ENCODE measurements at regions not wholly inside any gene's neighbourhood (a gene's known extent, or its start where the extent isn't known, plus 50 kb on each side); places are given as distances from the start of the nearest gene placed in this dataset.

- TF ChIP-seq, protein P1, sequence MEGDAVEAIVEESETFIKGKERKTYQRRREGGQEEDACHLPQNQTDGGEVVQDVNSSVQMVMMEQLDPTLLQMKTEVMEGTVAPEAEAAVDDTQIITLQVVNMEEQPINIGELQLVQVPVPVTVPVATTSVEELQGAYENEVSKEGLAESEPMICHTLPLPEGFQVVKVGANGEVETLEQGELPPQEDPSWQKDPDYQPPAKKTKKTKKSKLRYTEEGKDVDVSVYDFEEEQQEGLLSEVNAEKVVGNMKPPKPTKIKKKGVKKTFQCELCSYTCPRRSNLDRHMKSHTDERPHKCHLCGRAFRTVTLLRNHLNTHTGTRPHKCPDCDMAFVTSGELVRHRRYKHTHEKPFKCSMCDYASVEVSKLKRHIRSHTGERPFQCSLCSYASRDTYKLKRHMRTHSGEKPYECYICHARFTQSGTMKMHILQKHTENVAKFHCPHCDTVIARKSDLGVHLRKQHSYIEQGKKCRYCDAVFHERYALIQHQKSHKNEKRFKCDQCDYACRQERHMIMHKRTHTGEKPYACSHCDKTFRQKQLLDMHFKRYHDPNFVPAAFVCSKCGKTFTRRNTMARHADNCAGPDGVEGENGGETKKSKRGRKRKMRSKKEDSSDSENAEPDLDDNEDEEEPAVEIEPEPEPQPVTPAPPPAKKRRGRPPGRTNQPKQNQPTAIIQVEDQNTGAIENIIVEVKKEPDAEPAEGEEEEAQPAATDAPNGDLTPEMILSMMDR (IDR thresholded peaks at IDR 0.05): no peak
- ATAC-seq (no peak), DNase-seq (no peak)
- intact Hi-C loops (cut with micrococcal nuclease): no loop called here
- no peaks in the 10 kb centered on the region for H3K27me3 Mint-ChIP-seq
- peaks cover 10% of the 10 kb centered on the region for H3K9me3 Mint-ChIP-seq
- no peaks in the 10 kb centered on the region for H3K4me1 Mint-ChIP-seq (ENCODE audit: low read depth)
- ChIA-PET CTCF (interaction anchor here (1.0 kb wide), 1 partner anchor 53 kb away, joined by 3 read pairs; no protein-coding TSS in a partner anchor), POLR2A (no interaction called here)
- H3K4me3 Mint-ChIP-seq: no peak overlapping the region
- H3K27ac Mint-ChIP-seq: no peak overlapping the region
- H3K36me3 Mint-ChIP-seq (ENCODE audit: low read depth): peaks cover 1% of the 10 kb centered on the region
Observed at GRCh38 chr3:4219227-4219568, 84.0 kb upstream of the SETMAR start.

DNA sequence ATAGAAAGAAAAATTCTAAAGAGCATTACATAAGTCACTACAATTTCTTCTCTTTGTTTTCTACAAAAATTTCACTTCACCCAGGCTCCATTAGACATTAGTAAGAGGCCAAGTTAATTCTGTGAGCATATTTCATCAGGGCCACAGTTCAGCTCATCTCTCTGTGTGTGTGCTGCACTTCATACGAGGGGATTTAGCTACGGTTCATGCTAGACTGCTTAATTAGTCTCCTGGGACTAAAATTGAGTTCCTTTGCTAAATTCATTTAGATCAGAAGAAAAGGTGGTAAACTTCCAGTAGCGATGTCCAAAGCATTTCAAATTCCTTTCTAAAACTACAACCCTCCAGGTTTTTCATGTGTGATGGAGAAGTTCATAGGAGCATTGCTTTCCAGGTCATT lies 83.1 kb upstream of the SETMAR start:
- H3K27me3 Mint-ChIP-seq: no peaks in the 10 kb centered on the region

GRCh38 chr3:4222574-4223175 lies 80.5 kb upstream of the SETMAR start:
- intact Hi-C loops (cut with micrococcal nuclease): no loop called here
- Mint-ChIP-seq H3K4me3 (no peak overlapping the region), H3K36me3 (ENCODE audit: low read depth) (no peaks in the 10 kb centered on the region), H3K4me1 (ENCODE audit: low read depth) (no peaks in the 10 kb centered on the region), H3K9me3 (no peaks in the 10 kb centered on the region), H3K27ac (no peak overlapping the region), H3K27me3 (no peaks in the 10 kb centered on the region)
- ChIA-PET CTCF (interaction anchor here (0.6 kb wide), 1 partner anchor 49 kb away, joined by 3 read pairs; no protein-coding TSS in a partner anchor), POLR2A (no interaction called here)
- DNase-seq (no peak), ATAC-seq (no peak)
- TF ChIP-seq, protein P1 (IDR thresholded peaks at IDR 0.05): no peak

More for the DNA sequence above, 83.1 kb upstream of the SETMAR start:
- H3K36me3 Mint-ChIP-seq (ENCODE audit: low read depth): peaks cover 1% of the 10 kb centered on the region
- DNase-seq: no peak
- ATAC-seq: no peak
- TF ChIP-seq, protein P1 (IDR thresholded peaks at IDR 0.05): no peak
- H3K4me3 Mint-ChIP-seq: no peak overlapping the region
- POLR2A ChIA-PET: no interaction called here
- peaks cover 9% of the 10 kb centered on the region for H3K9me3 Mint-ChIP-seq
- no peak overlapping the region for H3K27ac Mint-ChIP-seq
- no peaks in the 10 kb centered on the region for H3K4me1 Mint-ChIP-seq (ENCODE audit: low read depth)
- intact Hi-C loops (cut with micrococcal nuclease): no loop called here
- CTCF ChIA-PET: interaction anchor here (1.0 kb wide), 1 partner anchor 52 kb away, joined by 3 read pairs; no protein-coding TSS in a partner anchor

GRCh38 chr3:4223777-4224176 lies 79.4 kb upstream of the SETMAR start:
- Mint-ChIP-seq H3K27me3 (no peaks in the 10 kb centered on the region), H3K27ac (no peak overlapping the region), H3K36me3 (ENCODE audit: low read depth) (no peaks in the 10 kb centered on the region), H3K4me1 (ENCODE audit: low read depth) (no peaks in the 10 kb centered on the region), H3K4me3 (no peak overlapping the region), H3K9me3 (no peaks in the 10 kb centered on the region)
- TF ChIP-seq, protein P1 (IDR thresholded peaks at IDR 0.05): no peak
- no peak for ATAC-seq
- no peak for DNase-seq
- POLR2A ChIA-PET: no interaction called here
- CTCF ChIA-PET: no interaction called here
- intact Hi-C loops (cut with micrococcal nuclease): no loop called here

DNA sequence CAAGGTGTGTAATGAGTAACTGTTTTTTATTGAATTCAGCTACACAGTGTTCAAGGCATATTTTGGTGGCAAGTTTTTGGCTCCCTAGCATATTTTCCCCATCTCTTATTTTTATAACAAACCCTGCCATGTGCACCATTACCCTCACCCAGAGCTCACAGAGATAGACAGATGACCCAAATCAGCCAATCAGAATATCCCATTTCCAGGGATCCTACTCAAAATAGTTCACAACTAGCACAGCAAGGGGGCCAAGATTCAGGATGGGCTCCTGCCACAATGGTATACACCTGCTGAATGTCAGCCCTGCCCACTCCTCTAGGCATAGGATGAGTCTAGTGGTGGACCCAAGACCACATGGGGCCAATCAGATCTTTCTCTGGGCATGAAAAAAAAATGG lies 78.8 kb upstream of the SETMAR start:
- no peaks in the 10 kb centered on the region for H3K36me3 Mint-ChIP-seq (ENCODE audit: low read depth)
- H3K9me3 Mint-ChIP-seq: no peaks in the 10 kb centered on the region
- intact Hi-C loops (cut with micrococcal nuclease): no loop called here
- DNase-seq: no peak
- H3K4me3 Mint-ChIP-seq: no peak overlapping the region
- no peaks in the 10 kb centered on the region for H3K27me3 Mint-ChIP-seq
- H3K27ac Mint-ChIP-seq: no peak overlapping the region
- ATAC-seq: no peak
- POLR2A ChIA-PET: no interaction called here
- TF ChIP-seq, protein P1 (IDR thresholded peaks at IDR 0.05): no peak
- CTCF ChIA-PET: no interaction called here
- H3K4me1 Mint-ChIP-seq (ENCODE audit: low read depth): no peaks in the 10 kb centered on the region
